AG10803 (cell line): ENCODE measurements at regions not wholly inside any gene's neighbourhood (a gene's known extent, or its start where the extent isn't known, plus 50 kb on each side); places are given as distances from the start of the nearest gene placed in this dataset.
A peak's percentile ranks its signal among the peaks of the same experiment; 100 is the strongest.

Source experiments
- DNase-seq: peaks from one replicate; pipeline ENCODE4 v3.0.0; 2010; ENCODE audit warnings: low read depth
- H3K4me3 ChIP-seq: 2 replicates; pipeline ENCODE4 v1.5.1; 2011; ENCODE audit warnings: mild to moderate bottlenecking, low read length, control low read depth
- CTCF ChIP-seq: conservative IDR thresholded peaks from 2 replicates; pipeline ENCODE4 v1.5.1; 2011; ENCODE audit warnings: mild to moderate bottlenecking, low read length, control low read depth, inconsistent platforms

- no peak overlapping the region for H3K4me3 ChIP-seq
- TF ChIP-seq CTCF: no peak
- DNase-seq: no peak
These were observed 427.7 kb upstream of the THBS1 start for GRCh38 chr15:39153058-39153714.

- DNase-seq: peak; percentile 50
- no peak for TF ChIP-seq CTCF
- no peak overlapping the region for H3K4me3 ChIP-seq
These were observed 427.2 kb upstream of the THBS1 start for GRCh38 chr15:39153716-39154115.

GRCh38 chr15:39154227-39154638 lies 426.6 kb upstream of the THBS1 start:
- DNase-seq: no peak
- no peak overlapping the region for H3K4me3 ChIP-seq
- peak; percentile 37 for TF ChIP-seq CTCF

GRCh38 chr15:39154776-39155175 lies 426.1 kb upstream of the THBS1 start:
- no peak overlapping the region for H3K4me3 ChIP-seq
- no peak for TF ChIP-seq CTCF
- peak; percentile 72 for DNase-seq

GRCh38 chr15:39156166-39156565 lies 424.7 kb upstream of the THBS1 start:
- H3K4me3 ChIP-seq: no peak overlapping the region
- TF ChIP-seq CTCF: no peak
- DNase-seq: peak; percentile 74

GRCh38 chr15:39156646-39157250 lies 424.1 kb upstream of the THBS1 start:
- TF ChIP-seq CTCF: no peak
- H3K4me3 ChIP-seq: no peak overlapping the region
- peak; percentile 43 for DNase-seq

GRCh38 chr15:39157882-39158281 lies 423.0 kb upstream of the THBS1 start:
- no peak for TF ChIP-seq CTCF
- H3K4me3 ChIP-seq: no peak overlapping the region
- DNase-seq: no peak
